GM12878 (cell line): ENCODE measurements at regions not wholly inside any gene's neighbourhood (a gene's known extent, or its start where the extent isn't known, plus 50 kb on each side); places are given as distances from the start of the nearest gene placed in this dataset.

Source experiments
- ATAC-seq: fragments of 200-7000 bp; cut with Tn5 transposase; 3 replicates; pipeline ENCODE4 v1.9.1; 2020; ENCODE audit warnings: mild to moderate bottlenecking, moderate library complexity
- BruUV-seq: library from RNA; stranded (reverse); fragments of 400-500 nt; replicated peaks from 2 replicates; lab custom pipeline; 2021; lab: Mats Ljungman, UMichigan
- CTCF ChIA-PET: fragments of 300-600 bp; sonication (Branson Sonifier 250); formaldehyde crosslinking; extraction: SDS; loops from one replicate; lab custom pipeline; 2021; ENCODE audit warnings: inconsistent platforms; lab: Yijun Ruan, JAX
- POLR2A ChIA-PET: fragments of 350-600 bp; formaldehyde crosslinking; extraction: SDS; loops from one replicate; lab custom pipeline; 2021; ENCODE audit warnings: inconsistent platforms; lab: Charles Lee
- RAD21 ChIA-PET: fragments of 300-600 bp; sonication (Branson Sonifier 250); formaldehyde crosslinking; loops from one replicate; lab custom pipeline; 2023; ENCODE audit warnings: antibody characterized with exemption; ENCODE audit not compliant: unreplicated experiment; lab: Charles Lee
- SMC1A ChIA-PET: fragments of 300-600 bp; sonication (Branson Sonifier 250); formaldehyde crosslinking; loops from one replicate; lab custom pipeline; 2023; ENCODE audit not compliant: unreplicated experiment, uncharacterized antibody; lab: Charles Lee
- DNase-seq: peaks from one replicate; pipeline ENCODE4 v3.0.0-alpha.2; 2011; ENCODE audit warnings: low read depth, low spot score
- FAIRE-seq: peaks from 3 replicates; lab custom pipeline; 2011; peaks lifted over from hg19 to GRCh38; lab: Jason Lieb, UNC
- H2AFZ ChIP-seq: 2 replicates; pipeline ENCODE4 v1.6.0; 2011; ENCODE audit warnings: low read depth, low read length, control low read depth; ENCODE audit not compliant: control insufficient read depth
- H3K27ac ChIP-seq: 2 replicates; pipeline ENCODE4 v1.5.1; 2011; ENCODE audit warnings: control low read depth; ENCODE audit not compliant: control insufficient read depth, insufficient read depth
- H3K27me3 ChIP-seq, 2 experiments: replicated peaks in 1 of 2; 2 replicates each; pipeline versions ENCODE4 v1.6.0 to v1.6.1; 2011; ENCODE audit warnings: low read length in 1 of 2; ENCODE audit not compliant: control insufficient read depth in 2 of 2, insufficient read depth in 2 of 2
- H3K36me3 ChIP-seq, 2 experiments: 2 replicates each; pipeline ENCODE4 v1.5.1; 2011; ENCODE audit warnings: low read length in 1 of 2; ENCODE audit not compliant: control insufficient read depth in 2 of 2, insufficient read depth in 2 of 2
- H3K4me1 ChIP-seq: 2 replicates; pipeline ENCODE4 v1.6.1; 2011; ENCODE audit warnings: mild to moderate bottlenecking, low read length, moderate library complexity, mixed read lengths; ENCODE audit not compliant: control insufficient read depth, insufficient read depth
- H3K4me2 ChIP-seq: 2 replicates; pipeline ENCODE4 v1.6.0; 2011; ENCODE audit warnings: control low read depth; ENCODE audit not compliant: control insufficient read depth, insufficient read depth
- H3K4me3 ChIP-seq: fragments of 200-600 bp; sonication (generic); 2 replicates; pipeline ENCODE4 v1.5.1; 2016
- H3K79me2 ChIP-seq: 2 replicates; pipeline ENCODE4 v1.6.0; 2011; ENCODE audit warnings: low read length; ENCODE audit not compliant: control insufficient read depth, insufficient read depth
- H3K9ac ChIP-seq: 2 replicates; pipeline ENCODE4 v1.8.0; 2011; ENCODE audit warnings: low read length, control low read depth, mixed read lengths; ENCODE audit not compliant: control insufficient read depth, insufficient read depth
- H3K9me3 ChIP-seq: replicated peaks from 3 replicates; pipeline ENCODE4 v1.5.1; 2011; ENCODE audit warnings: mild to moderate bottlenecking, low read length; ENCODE audit not compliant: control insufficient read depth, insufficient read depth
- H4K20me1 ChIP-seq: 2 replicates; pipeline ENCODE4 v1.6.0; 2011; ENCODE audit not compliant: control insufficient read depth, insufficient read depth
- CBX5 ChIP-seq: sonication (generic); IDR thresholded peaks from 2 replicates; pipeline ENCODE4 v1.6.1; 2016; ENCODE audit warnings: low read depth, moderate library complexity, mild to moderate bottlenecking, inconsistent platforms
- EED ChIP-seq: sonication (generic); IDR thresholded peaks from 2 replicates; pipeline ENCODE4 v1.6.1; 2016; ENCODE audit warnings: antibody characterized with exemption, low read depth
- FOXM1 ChIP-seq: IDR thresholded peaks from 2 replicates; pipeline ENCODE4 v1.6.1; 2012; ENCODE audit warnings: low read depth, mild to moderate bottlenecking, inconsistent platforms, low read length, moderate library complexity
- GABPA ChIP-seq: IDR thresholded peaks from 2 replicates; pipeline ENCODE4 v1.6.1; 2014; ENCODE audit warnings: antibody characterized with exemption, low read depth, mild to moderate bottlenecking, inconsistent platforms
- HDAC2 ChIP-seq: fragments of 200-600 bp; sonication (generic); IDR thresholded peaks from 2 replicates; pipeline ENCODE4 v1.6.1; 2017
- HDAC6 ChIP-seq: fragments of 200-600 bp; sonication (generic); IDR thresholded peaks from one replicate; pipeline ENCODE4 v1.8.0; 2017; ENCODE audit warnings: antibody characterized with exemption; ENCODE audit not compliant: unreplicated experiment
- MYC ChIP-seq: IDR thresholded peaks from 2 replicates; pipeline ENCODE4 v1.6.1; 2011; ENCODE audit warnings: mild to moderate bottlenecking, low read length, moderate library complexity, inconsistent platforms; ENCODE audit not compliant: insufficient read depth, insufficient replicate concordance, insufficient read length, severe bottlenecking
- POLR2AphosphoS2 ChIP-seq: IDR thresholded peaks from 2 replicates; pipeline ENCODE4 v1.6.1; 2011; ENCODE audit warnings: low read depth, mild to moderate bottlenecking, low read length, improper control_type of control experiment, moderate library complexity
- POU2F2 ChIP-seq: IDR thresholded peaks from 3 replicates; pipeline ENCODE4 v1.6.1; 2011; ENCODE audit warnings: low read depth, mild to moderate bottlenecking, low read length, borderline replicate concordance
- SMAD1 ChIP-seq: fragments of 450-650 bp; IDR thresholded peaks from 2 replicates; pipeline ENCODE4 v1.6.1; 2018; ENCODE audit warnings: mild to moderate bottlenecking, low read depth; ENCODE audit not compliant: partially characterized antibody
- TARDBP ChIP-seq: IDR thresholded peaks from 2 replicates; pipeline ENCODE4 v1.6.1; 2016; ENCODE audit warnings: borderline replicate concordance
- TBL1XR1 ChIP-seq: IDR thresholded peaks from 2 replicates; pipeline ENCODE4 v1.6.1; 2012; ENCODE audit warnings: low read depth, low read length, improper control_type of control experiment
- YBX1 ChIP-seq: fragments of 450-650 bp; IDR thresholded peaks from 2 replicates; pipeline ENCODE4 v1.6.1; 2016; ENCODE audit warnings: antibody characterized with exemption
- ZBED1 ChIP-seq: IDR thresholded peaks from 2 replicates; pipeline ENCODE4 v1.6.1; 2016; ENCODE audit warnings: borderline replicate concordance
- ZSCAN29 ChIP-seq: fragments of 450-650 bp; IDR thresholded peaks from 2 replicates; pipeline ENCODE4 v1.6.1; 2017; ENCODE audit warnings: mild to moderate bottlenecking, moderate library complexity
- WGBS: methylation state at CpG from one replicate; pipeline ENCODE4 v1.1.6; 2016; ENCODE audit warnings: low lambda C conversion rate; ENCODE audit not compliant: insufficient replicate concordance, insufficient coverage; ENCODE audit errors: missing lambda C conversion rate; 5-methylcytosine and 5-hydroxymethylcytosine counted together
- in situ Hi-C: fragments of 300-500 bp; cut with MboI; formaldehyde crosslinking; loops from 9 replicates; pipeline ENCODE4 v1.14.3; 2018; ENCODE audit warnings: mixed read lengths
- intact Hi-C: fragments of 100-400 bp; cut with micrococcal nuclease; formaldehyde crosslinking; loops from one replicate; pipeline ENCODE4 v1.14.2; 2022; ENCODE audit not compliant: unreplicated experiment
- TF ChIP-seq, protein P1 (sequence below): fragments of 450-650 bp; IDR thresholded peaks from 2 replicates; pipeline ENCODE4 v1.6.1; 2017; ENCODE audit warnings: mild to moderate bottlenecking, moderate library complexity
- TF ChIP-seq, protein P2 (sequence below): fragments of 450-650 bp; IDR thresholded peaks from 2 replicates; pipeline ENCODE4 v1.6.1; 2017; ENCODE audit warnings: low read depth, mild to moderate bottlenecking, moderate library complexity
- TF ChIP-seq, protein P3 (sequence below): fragments of 450-650 bp; IDR thresholded peaks from 2 replicates; pipeline ENCODE4 v1.6.1; 2017; ENCODE audit warnings: antibody characterized with exemption, mild to moderate bottlenecking, moderate library complexity

DNA sequence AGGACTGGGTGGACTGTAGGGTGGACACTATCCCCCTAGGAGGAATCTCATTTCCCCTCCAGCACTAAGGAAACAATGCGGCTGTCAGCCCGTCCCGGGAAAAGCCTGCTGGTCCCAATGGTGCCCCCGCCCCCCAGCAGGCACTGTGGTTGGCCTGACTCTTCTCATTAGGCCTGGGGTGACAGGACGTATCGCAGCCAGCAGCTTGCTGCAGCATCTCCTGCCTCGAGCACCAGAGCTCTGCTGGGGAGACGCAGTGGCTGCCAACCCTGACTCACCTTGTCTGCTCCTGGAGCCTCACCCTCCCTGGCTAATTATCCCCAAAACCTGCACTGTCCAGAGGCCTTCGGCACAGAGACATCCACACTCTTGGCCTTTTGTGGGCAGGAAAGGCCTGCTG is 115.1 kb upstream of the GJB5 start:
- H3K9me3 ChIP-seq: no peaks in the 10 kb centered on the region
- no TSS peak for BruUV-seq
- POLR2A ChIA-PET: no interaction called here
- H3K79me2 ChIP-seq: no peaks in the 10 kb centered on the region
- ATAC-seq (no peak), DNase-seq (no peak), FAIRE-seq (no peak)
- H4K20me1 ChIP-seq: no peaks in the 10 kb centered on the region
- RAD21 ChIA-PET: no interaction called here
- in situ Hi-C loops (no loop called here), intact Hi-C loops (no loop called here)
- TF ChIP-seq, protein P1, sequence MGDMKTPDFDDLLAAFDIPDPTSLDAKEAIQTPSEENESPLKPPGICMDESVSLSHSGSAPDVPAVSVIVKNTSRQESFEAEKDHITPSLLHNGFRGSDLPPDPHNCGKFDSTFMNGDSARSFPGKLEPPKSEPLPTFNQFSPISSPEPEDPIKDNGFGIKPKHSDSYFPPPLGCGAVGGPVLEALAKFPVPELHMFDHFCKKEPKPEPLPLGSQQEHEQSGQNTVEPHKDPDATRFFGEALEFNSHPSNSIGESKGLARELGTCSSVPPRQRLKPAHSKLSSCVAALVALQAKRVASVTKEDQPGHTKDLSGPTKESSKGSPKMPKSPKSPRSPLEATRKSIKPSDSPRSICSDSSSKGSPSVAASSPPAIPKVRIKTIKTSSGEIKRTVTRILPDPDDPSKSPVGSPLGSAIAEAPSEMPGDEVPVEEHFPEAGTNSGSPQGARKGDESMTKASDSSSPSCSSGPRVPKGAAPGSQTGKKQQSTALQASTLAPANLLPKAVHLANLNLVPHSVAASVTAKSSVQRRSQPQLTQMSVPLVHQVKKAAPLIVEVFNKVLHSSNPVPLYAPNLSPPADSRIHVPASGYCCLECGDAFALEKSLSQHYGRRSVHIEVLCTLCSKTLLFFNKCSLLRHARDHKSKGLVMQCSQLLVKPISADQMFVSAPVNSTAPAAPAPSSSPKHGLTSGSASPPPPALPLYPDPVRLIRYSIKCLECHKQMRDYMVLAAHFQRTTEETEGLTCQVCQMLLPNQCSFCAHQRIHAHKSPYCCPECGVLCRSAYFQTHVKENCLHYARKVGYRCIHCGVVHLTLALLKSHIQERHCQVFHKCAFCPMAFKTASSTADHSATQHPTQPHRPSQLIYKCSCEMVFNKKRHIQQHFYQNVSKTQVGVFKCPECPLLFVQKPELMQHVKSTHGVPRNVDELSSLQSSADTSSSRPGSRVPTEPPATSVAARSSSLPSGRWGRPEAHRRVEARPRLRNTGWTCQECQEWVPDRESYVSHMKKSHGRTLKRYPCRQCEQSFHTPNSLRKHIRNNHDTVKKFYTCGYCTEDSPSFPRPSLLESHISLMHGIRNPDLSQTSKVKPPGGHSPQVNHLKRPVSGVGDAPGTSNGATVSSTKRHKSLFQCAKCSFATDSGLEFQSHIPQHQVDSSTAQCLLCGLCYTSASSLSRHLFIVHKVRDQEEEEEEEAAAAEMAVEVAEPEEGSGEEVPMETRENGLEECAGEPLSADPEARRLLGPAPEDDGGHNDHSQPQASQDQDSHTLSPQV: no peak
- TF ChIP-seq YBX1 (no peak), CBX5 (no peak), POLR2AphosphoS2 (no peak), POU2F2 (no peak), HDAC2 (no peak), GABPA (no peak), ZSCAN29 (no peak), EED (no peak), ZBED1 (no peak), HDAC6 (no peak), TBL1XR1 (no peak), MYC (no peak), TARDBP (no peak), FOXM1 (no peak), SMAD1 (no peak)
- TF ChIP-seq, protein P2, sequence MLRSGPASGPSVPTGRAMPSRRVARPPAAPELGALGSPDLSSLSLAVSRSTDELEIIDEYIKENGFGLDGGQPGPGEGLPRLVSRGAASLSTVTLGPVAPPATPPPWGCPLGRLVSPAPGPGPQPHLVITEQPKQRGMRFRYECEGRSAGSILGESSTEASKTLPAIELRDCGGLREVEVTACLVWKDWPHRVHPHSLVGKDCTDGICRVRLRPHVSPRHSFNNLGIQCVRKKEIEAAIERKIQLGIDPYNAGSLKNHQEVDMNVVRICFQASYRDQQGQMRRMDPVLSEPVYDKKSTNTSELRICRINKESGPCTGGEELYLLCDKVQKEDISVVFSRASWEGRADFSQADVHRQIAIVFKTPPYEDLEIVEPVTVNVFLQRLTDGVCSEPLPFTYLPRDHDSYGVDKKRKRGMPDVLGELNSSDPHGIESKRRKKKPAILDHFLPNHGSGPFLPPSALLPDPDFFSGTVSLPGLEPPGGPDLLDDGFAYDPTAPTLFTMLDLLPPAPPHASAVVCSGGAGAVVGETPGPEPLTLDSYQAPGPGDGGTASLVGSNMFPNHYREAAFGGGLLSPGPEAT: no peak
- TF ChIP-seq, protein P3, sequence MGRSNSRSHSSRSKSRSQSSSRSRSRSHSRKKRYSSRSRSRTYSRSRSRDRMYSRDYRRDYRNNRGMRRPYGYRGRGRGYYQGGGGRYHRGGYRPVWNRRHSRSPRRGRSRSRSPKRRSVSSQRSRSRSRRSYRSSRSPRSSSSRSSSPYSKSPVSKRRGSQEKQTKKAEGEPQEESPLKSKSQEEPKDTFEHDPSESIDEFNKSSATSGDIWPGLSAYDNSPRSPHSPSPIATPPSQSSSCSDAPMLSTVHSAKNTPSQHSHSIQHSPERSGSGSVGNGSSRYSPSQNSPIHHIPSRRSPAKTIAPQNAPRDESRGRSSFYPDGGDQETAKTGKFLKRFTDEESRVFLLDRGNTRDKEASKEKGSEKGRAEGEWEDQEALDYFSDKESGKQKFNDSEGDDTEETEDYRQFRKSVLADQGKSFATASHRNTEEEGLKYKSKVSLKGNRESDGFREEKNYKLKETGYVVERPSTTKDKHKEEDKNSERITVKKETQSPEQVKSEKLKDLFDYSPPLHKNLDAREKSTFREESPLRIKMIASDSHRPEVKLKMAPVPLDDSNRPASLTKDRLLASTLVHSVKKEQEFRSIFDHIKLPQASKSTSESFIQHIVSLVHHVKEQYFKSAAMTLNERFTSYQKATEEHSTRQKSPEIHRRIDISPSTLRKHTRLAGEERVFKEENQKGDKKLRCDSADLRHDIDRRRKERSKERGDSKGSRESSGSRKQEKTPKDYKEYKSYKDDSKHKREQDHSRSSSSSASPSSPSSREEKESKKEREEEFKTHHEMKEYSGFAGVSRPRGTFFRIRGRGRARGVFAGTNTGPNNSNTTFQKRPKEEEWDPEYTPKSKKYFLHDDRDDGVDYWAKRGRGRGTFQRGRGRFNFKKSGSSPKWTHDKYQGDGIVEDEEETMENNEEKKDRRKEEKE: no peak
- 24% methylated on average over 9 of the region's 9 CpGs for WGBS
- CTCF ChIA-PET: no interaction called here
- H3K36me3 ChIP-seq: no peaks in the 10 kb centered on the region
- H3K27me3 ChIP-seq: no peaks in the 10 kb centered on the region
- SMC1A ChIA-PET: no interaction called here
- H3K9ac ChIP-seq: no peak overlapping the region
- no peak overlapping the region for H3K4me2 ChIP-seq
- no peaks in the 10 kb centered on the region for H3K4me1 ChIP-seq
- no peak overlapping the region for H3K4me3 ChIP-seq
- no peak overlapping the region for H3K27ac ChIP-seq
- no peak overlapping the region for H2AFZ ChIP-seq
